Liver (tissue), 8 donors: ENCODE measurements at regions not wholly inside any gene's neighbourhood (a gene's known extent, or its start where the extent isn't known, plus 50 kb on each side); places are given as distances from the start of the nearest gene placed in this dataset.

Experiments used
- DNase-seq: peaks from one replicate; pipeline ENCODE4 v3.0.0-alpha.2; 2017; ENCODE audit warnings: low spot score
- H3K27ac ChIP-seq, 2 donors: one replicate each; pipeline ENCODE4 v1.7.0; 2013; ENCODE audit warnings: inconsistent platforms in 2 of 2, low read length in 2 of 2, control low read depth in 1 of 2, low read depth in 1 of 2, mild to moderate bottlenecking in 1 of 2
- H3K27me3 ChIP-seq, 4 donors: one replicate each; pipeline versions ENCODE4 v1.6.1 to v1.7.0; 2013; ENCODE audit warnings: low read length in 3 of 4, inconsistent platforms in 1 of 4, mild to moderate bottlenecking in 1 of 4, moderate library complexity in 1 of 4; ENCODE audit not compliant: control insufficient read depth in 4 of 4, insufficient read depth in 4 of 4
- H3K36me3 ChIP-seq, 4 donors: one replicate each; pipeline versions ENCODE4 v1.6.1 to v1.7.0; 2013; ENCODE audit warnings: low read length in 3 of 4, mild to moderate bottlenecking in 3 of 4, low read depth in 1 of 4, moderate library complexity in 1 of 4; ENCODE audit not compliant: control insufficient read depth in 4 of 4, insufficient read depth in 3 of 4
- H3K4me1 ChIP-seq, 4 donors: one replicate each; pipeline versions ENCODE4 v1.6.1 to v1.7.0; 2013; ENCODE audit warnings: low read length in 3 of 4, mild to moderate bottlenecking in 3 of 4, moderate library complexity in 1 of 4; ENCODE audit not compliant: control insufficient read depth in 4 of 4, insufficient read depth in 4 of 4
- H3K4me3 ChIP-seq, 3 donors: one replicate each; pipeline versions ENCODE4 v1.6.1 to v1.7.0; 2013; ENCODE audit warnings: low read length in 3 of 3, control low read depth in 1 of 3, low read depth in 1 of 3, mild to moderate bottlenecking in 1 of 3
- H3K9ac ChIP-seq, 2 donors: one replicate each; pipeline ENCODE4 v1.7.0; 2013; ENCODE audit warnings: low read length in 2 of 2, mild to moderate bottlenecking in 2 of 2, moderate library complexity in 2 of 2, control low read depth in 1 of 2, low read depth in 1 of 2
- H3K9me3 ChIP-seq, 4 donors: one replicate each; pipeline versions ENCODE4 v1.6.1 to v1.7.0; 2013; ENCODE audit warnings: low read length in 3 of 4; ENCODE audit not compliant: control insufficient read depth in 4 of 4
- EGR1 ChIP-seq, 2 donors: IDR thresholded peaks; 2 replicates each; pipeline ENCODE4 v1.6.1; 2016 to 2018; ENCODE audit warnings: antibody characterized with exemption in 2 of 2, low read depth in 2 of 2
- FOXA1 ChIP-seq: IDR thresholded peaks from 2 replicates; pipeline ENCODE4 v1.6.1; 2016; ENCODE audit warnings: antibody characterized with exemption
- FOXA2 ChIP-seq: IDR thresholded peaks from 2 replicates; pipeline ENCODE4 v1.6.1; 2016; ENCODE audit warnings: antibody characterized with exemption
- GABPA ChIP-seq, 2 donors: IDR thresholded peaks in 1 of 2; conservative IDR thresholded peaks in 1 of 2; 2 replicates each; pipeline ENCODE4 v1.6.1; 2016; ENCODE audit warnings: antibody characterized with exemption in 2 of 2, mild to moderate bottlenecking in 1 of 2, moderate library complexity in 1 of 2
- HNF4A ChIP-seq, 2 donors: conservative IDR thresholded peaks; 2 replicates each; pipeline ENCODE4 v1.6.1; 2016; ENCODE audit warnings: antibody characterized with exemption in 2 of 2, mild to moderate bottlenecking in 2 of 2
- HNF4G ChIP-seq: IDR thresholded peaks from 2 replicates; pipeline ENCODE4 v1.6.1; 2016; ENCODE audit warnings: antibody characterized with exemption
- JUND ChIP-seq, 2 donors: IDR thresholded peaks; 2 replicates each; pipeline ENCODE4 v1.6.1; 2016; ENCODE audit warnings: antibody characterized with exemption in 2 of 2
- NR2F2 ChIP-seq: IDR thresholded peaks from 2 replicates; pipeline ENCODE4 v1.6.1; 2016; ENCODE audit warnings: antibody characterized with exemption
- RAD21 ChIP-seq, 2 donors: IDR thresholded peaks; 2 replicates each; pipeline ENCODE4 v1.6.1; 2016; ENCODE audit warnings: antibody characterized with exemption in 2 of 2, mild to moderate bottlenecking in 2 of 2
- RXRA ChIP-seq, 2 donors: IDR thresholded peaks; 2 replicates each; pipeline ENCODE4 v1.6.1; 2017 to 2018; ENCODE audit warnings: antibody characterized with exemption in 2 of 2, mild to moderate bottlenecking in 1 of 2
- SP1 ChIP-seq: IDR thresholded peaks from 2 replicates; pipeline ENCODE4 v1.6.1; 2018; ENCODE audit warnings: antibody characterized with exemption, mild to moderate bottlenecking
- YY1 ChIP-seq: IDR thresholded peaks from 2 replicates; pipeline ENCODE4 v1.6.1; 2016; ENCODE audit warnings: antibody characterized with exemption, mild to moderate bottlenecking
- WGBS: extraction: QIAGEN DNeasy Blood & Tissue Kit; methylation state at CpG from one replicate; pipeline ENCODE4 v1.1.7; 2013; 5-methylcytosine and 5-hydroxymethylcytosine counted together
- TF ChIP-seq, protein P1 (sequence below): IDR thresholded peaks from 2 replicates; pipeline ENCODE4 v1.6.1; 2016; ENCODE audit warnings: antibody characterized with exemption
- TF ChIP-seq, protein P2 (sequence below): fragments of 150-350 bp; IDR thresholded peaks from 2 replicates; pipeline ENCODE4 v1.5.1; 2017; ENCODE audit warnings: improper control_type of control experiment, low read depth, low read length; ENCODE audit not compliant: missing input control
- TF ChIP-seq, protein P3 (sequence below): IDR thresholded peaks from 2 replicates; pipeline ENCODE4 v1.6.1; 2016; ENCODE audit warnings: antibody characterized with exemption, mild to moderate bottlenecking
- donor health status: healthy.
- donor health status: healthy.
- donor health status: healthy.
- donor health status: healthy.
- donor health status: healthy.

DNA sequence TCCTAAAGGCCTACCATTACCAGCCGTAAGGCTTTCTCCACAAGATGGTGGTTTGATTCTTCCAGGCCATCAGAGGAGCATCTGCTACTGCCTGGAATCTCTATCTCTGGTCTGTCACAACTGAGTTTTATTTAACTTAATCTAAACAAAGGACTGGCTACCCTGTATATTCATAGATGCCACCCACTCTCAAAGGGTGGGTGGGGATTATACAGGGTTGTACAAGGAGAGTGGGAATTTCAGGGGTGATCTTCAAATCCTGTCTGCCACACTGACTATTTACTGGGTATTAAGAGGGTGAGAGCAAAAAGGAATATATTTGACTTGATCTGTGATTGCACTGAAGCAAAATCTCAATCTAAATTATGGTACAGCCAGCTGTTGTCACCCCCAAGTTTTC, 253.3 kb downstream of the MBNL1 start:
- Histone ChIP-seq H3K9ac (no peak overlapping the region), H3K36me3 (no peaks in the 10 kb centered on the region), H3K4me1 (no peaks in the 10 kb centered on the region), H3K4me3 (no peak overlapping the region), H3K27ac (no peak overlapping the region), H3K27me3 (no peaks in the 10 kb centered on the region), H3K9me3 (no peaks in the 10 kb centered on the region)
- WGBS: 98% methylated on average over 1 of the region's 1 CpG
- TF ChIP-seq EGR1 (IDR thresholded peaks at IDR 0.05; ENCODE audit: low read depth in 2 of 2) (no peak), YY1 (no peak), NR2F2 (no peak), GABPA (IDR thresholded peaks at IDR 0.05 in 1 of 2, conservative IDR thresholded peaks at IDR 0.05 in 1 of 2) (no peak), RXRA (IDR thresholded peaks at IDR 0.05) (no peak)
- TF ChIP-seq, protein P1, sequence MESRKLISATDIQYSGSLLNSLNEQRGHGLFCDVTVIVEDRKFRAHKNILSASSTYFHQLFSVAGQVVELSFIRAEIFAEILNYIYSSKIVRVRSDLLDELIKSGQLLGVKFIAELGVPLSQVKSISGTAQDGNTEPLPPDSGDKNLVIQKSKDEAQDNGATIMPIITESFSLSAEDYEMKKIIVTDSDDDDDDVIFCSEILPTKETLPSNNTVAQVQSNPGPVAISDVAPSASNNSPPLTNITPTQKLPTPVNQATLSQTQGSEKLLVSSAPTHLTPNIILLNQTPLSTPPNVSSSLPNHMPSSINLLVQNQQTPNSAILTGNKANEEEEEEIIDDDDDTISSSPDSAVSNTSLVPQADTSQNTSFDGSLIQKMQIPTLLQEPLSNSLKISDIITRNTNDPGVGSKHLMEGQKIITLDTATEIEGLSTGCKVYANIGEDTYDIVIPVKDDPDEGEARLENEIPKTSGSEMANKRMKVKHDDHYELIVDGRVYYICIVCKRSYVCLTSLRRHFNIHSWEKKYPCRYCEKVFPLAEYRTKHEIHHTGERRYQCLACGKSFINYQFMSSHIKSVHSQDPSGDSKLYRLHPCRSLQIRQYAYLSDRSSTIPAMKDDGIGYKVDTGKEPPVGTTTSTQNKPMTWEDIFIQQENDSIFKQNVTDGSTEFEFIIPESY: no peak
- DNase-seq: no peak

DNA sequence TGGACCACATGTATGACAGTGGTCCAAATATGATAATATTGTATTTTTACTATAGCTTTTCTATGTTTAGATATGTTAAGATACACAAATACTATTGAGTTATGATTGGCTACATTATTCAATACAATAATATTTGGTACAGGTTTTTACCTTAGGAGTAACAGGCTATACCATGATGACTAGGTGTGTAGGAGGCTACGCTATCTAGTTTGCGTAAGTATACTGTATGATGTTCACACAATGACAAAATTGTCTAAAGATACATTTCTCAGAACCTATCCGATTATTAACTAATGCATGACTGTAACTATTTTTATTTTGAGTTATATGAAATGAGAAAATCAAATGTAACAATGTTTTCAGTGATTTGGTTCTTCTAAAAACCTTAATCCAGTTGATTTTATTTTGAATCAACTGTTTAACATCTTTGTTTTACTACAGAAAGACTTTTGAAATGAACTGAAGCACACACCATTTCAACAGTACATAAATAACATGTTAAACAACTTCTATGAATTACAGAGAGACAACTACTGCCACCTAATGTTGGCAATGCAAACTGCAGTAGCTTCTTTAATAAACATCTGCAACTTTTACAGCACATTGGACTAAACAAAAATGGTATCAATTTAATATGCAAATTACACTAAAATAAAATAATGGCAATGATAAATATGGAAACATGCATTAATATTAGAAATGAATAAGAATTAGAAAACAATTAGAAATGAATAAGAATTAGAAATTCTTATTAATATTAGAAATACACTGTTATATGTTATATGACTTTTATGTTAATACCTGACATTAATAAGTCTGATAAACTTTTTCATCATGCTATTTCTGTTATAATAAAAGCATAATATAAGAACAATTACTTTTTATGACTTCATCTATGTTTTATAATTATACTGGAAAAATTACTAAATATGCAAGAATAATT, 255.7 kb downstream of the MBNL1 start:
- Histone ChIP-seq H3K36me3 (no peaks in the 10 kb centered on the region), H3K4me3 (no peak overlapping the region), H3K9me3 (no peaks in the 10 kb centered on the region), H3K4me1 (no peaks in the 10 kb centered on the region), H3K27ac (no peak overlapping the region), H3K27me3 (no peaks in the 10 kb centered on the region), H3K9ac (no peak overlapping the region)
- TF ChIP-seq RXRA (IDR thresholded peaks at IDR 0.05): no peak
- TF ChIP-seq, protein P2, sequence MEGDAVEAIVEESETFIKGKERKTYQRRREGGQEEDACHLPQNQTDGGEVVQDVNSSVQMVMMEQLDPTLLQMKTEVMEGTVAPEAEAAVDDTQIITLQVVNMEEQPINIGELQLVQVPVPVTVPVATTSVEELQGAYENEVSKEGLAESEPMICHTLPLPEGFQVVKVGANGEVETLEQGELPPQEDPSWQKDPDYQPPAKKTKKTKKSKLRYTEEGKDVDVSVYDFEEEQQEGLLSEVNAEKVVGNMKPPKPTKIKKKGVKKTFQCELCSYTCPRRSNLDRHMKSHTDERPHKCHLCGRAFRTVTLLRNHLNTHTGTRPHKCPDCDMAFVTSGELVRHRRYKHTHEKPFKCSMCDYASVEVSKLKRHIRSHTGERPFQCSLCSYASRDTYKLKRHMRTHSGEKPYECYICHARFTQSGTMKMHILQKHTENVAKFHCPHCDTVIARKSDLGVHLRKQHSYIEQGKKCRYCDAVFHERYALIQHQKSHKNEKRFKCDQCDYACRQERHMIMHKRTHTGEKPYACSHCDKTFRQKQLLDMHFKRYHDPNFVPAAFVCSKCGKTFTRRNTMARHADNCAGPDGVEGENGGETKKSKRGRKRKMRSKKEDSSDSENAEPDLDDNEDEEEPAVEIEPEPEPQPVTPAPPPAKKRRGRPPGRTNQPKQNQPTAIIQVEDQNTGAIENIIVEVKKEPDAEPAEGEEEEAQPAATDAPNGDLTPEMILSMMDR: peak; percentile 86
- TF ChIP-seq RAD21 (IDR thresholded peaks at IDR 0.05): peak; percentile 83 to 89
- TF ChIP-seq NR2F2: no peak
- DNase-seq: no peak
- 80% methylated on average over 3 of the region's 3 CpGs for WGBS

DNA sequence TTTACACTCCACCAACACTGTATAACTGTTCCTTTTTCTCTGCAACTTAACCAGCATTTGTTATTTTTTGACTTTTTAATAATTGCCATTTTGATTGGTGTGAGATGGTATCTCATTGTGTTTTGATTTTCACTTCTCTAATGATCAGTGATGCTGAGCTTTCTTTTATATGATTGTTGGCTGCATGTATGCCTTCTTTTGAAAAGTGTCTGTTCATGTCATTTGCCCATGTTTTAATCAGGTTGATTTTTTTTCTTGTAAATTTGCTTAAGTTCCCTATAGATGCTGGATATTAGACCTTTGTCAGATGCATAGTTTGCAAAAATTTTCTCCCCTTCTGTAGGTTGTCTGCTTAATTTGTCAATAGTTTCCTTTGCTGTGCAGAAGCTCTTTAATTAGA, 263.0 kb downstream of the MBNL1 start:
- Histone ChIP-seq H3K4me1 (no peaks in the 10 kb centered on the region), H3K36me3 (no peaks in the 10 kb centered on the region), H3K9me3 (no peaks in the 10 kb centered on the region), H3K4me3 (no peak overlapping the region), H3K27ac (no peak overlapping the region), H3K9ac (no peak overlapping the region), H3K27me3 (no peaks in the 10 kb centered on the region)
- no peak for DNase-seq
- TF ChIP-seq, protein P2: no peak
- TF ChIP-seq FOXA2 (no peak), RXRA (IDR thresholded peaks at IDR 0.05) (no peak), YY1 (no peak), EGR1 (IDR thresholded peaks at IDR 0.05; ENCODE audit: low read depth in 2 of 2) (no peak), GABPA (IDR thresholded peaks at IDR 0.05 in 1 of 2, conservative IDR thresholded peaks at IDR 0.05 in 1 of 2) (no peak), NR2F2 (no peak), FOXA1 (no peak), HNF4G (no peak), SP1 (no peak), JUND (IDR thresholded peaks at IDR 0.05) (no peak), HNF4A (conservative IDR thresholded peaks at IDR 0.05) (no peak)
- TF ChIP-seq, protein P3, sequence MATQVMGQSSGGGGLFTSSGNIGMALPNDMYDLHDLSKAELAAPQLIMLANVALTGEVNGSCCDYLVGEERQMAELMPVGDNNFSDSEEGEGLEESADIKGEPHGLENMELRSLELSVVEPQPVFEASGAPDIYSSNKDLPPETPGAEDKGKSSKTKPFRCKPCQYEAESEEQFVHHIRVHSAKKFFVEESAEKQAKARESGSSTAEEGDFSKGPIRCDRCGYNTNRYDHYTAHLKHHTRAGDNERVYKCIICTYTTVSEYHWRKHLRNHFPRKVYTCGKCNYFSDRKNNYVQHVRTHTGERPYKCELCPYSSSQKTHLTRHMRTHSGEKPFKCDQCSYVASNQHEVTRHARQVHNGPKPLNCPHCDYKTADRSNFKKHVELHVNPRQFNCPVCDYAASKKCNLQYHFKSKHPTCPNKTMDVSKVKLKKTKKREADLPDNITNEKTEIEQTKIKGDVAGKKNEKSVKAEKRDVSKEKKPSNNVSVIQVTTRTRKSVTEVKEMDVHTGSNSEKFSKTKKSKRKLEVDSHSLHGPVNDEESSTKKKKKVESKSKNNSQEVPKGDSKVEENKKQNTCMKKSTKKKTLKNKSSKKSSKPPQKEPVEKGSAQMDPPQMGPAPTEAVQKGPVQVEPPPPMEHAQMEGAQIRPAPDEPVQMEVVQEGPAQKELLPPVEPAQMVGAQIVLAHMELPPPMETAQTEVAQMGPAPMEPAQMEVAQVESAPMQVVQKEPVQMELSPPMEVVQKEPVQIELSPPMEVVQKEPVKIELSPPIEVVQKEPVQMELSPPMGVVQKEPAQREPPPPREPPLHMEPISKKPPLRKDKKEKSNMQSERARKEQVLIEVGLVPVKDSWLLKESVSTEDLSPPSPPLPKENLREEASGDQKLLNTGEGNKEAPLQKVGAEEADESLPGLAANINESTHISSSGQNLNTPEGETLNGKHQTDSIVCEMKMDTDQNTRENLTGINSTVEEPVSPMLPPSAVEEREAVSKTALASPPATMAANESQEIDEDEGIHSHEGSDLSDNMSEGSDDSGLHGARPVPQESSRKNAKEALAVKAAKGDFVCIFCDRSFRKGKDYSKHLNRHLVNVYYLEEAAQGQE: no peak
